HEK293 (cell line): ENCODE measurements at regions not wholly inside any gene's neighbourhood (a gene's known extent, or its start where the extent isn't known, plus 50 kb on each side); places are given as distances from the start of the nearest gene placed in this dataset.
A peak's percentile ranks its signal among the peaks of the same experiment; 100 is the strongest.

Experiments used
- CTCF ChIA-PET: fragments of 350-600 bp; formaldehyde crosslinking; extraction: SDS; loops from one replicate; lab custom pipeline; 2021; ENCODE audit warnings: antibody characterized with exemption; lab: Yijun Ruan, JAX
- POLR2A ChIA-PET: fragments of 300-600 bp; formaldehyde crosslinking; extraction: SDS; loops from one replicate; lab custom pipeline; 2020; ENCODE audit warnings: antibody characterized with exemption, inconsistent platforms; lab: Yijun Ruan, JAX
- H3K27ac ChIP-seq: fragments of 200-500 bp; sonication (Bioruptor generic); 2 replicates; pipeline ENCODE4 v1.5.1; 2014; ENCODE audit warnings: low read depth, low read length, control low read depth, inconsistent platforms; ENCODE audit errors: extremely low read depth
- H3K36me3 ChIP-seq, 2 experiments: fragments of 200-500 bp in 1 of 2; sonication (Bioruptor generic) in 1 of 2; 1 replicate in 1 of 2; 2 replicates in 1 of 2; pipeline ENCODE4 v1.5.1; 2014 to 2017; ENCODE audit warnings: inconsistent platforms in 2 of 2, low read length in 2 of 2; ENCODE audit not compliant: control insufficient read depth in 2 of 2, insufficient read depth in 1 of 2
- H3K4me1 ChIP-seq: fragments of 200-500 bp; sonication (Bioruptor generic); 2 replicates; pipeline ENCODE4 v1.5.1; 2014; ENCODE audit warnings: mild to moderate bottlenecking, low read length, inconsistent platforms; ENCODE audit not compliant: control insufficient read depth, insufficient read depth
- H3K4me3 ChIP-seq: 2 replicates; pipeline ENCODE4 v1.5.1; 2011; ENCODE audit warnings: low read depth, mild to moderate bottlenecking, control low read depth, low read length, moderate library complexity
- H3K9me3 ChIP-seq: fragments of 200-500 bp; sonication (Bioruptor generic); 2 replicates; pipeline ENCODE4 v1.5.1; 2014; ENCODE audit warnings: low read depth, low read length, inconsistent platforms; ENCODE audit not compliant: control insufficient read depth, insufficient read depth
- IKZF3 ChIP-seq: fragments of 450-650 bp; IDR thresholded peaks from 2 replicates; pipeline ENCODE4 v1.5.0; 2018; ENCODE audit warnings: missing biosample characterization, mild to moderate bottlenecking, missing genetic modification characterization, moderate library complexity
- MZF1 ChIP-seq: fragments of 450-650 bp; formaldehyde crosslinking; IDR thresholded peaks from 2 replicates; pipeline ENCODE4 v1.5.1; 2017; ENCODE audit warnings: missing biosample characterization, missing genetic modification characterization, borderline replicate concordance
- PRDM1 ChIP-seq: fragments of 450-650 bp; formaldehyde crosslinking; IDR thresholded peaks from 2 replicates; pipeline ENCODE4; 2016; ENCODE audit warnings: missing biosample characterization, missing genetic modification characterization
- SETDB1 ChIP-seq: IDR thresholded peaks from one replicate; pipeline ENCODE4 v1.6.1; 2017; ENCODE audit warnings: mild to moderate bottlenecking, low read length, moderate library complexity, mixed read lengths; ENCODE audit not compliant: insufficient read length
- TRIM28 ChIP-seq: IDR thresholded peaks from 2 replicates; pipeline ENCODE4 v1.6.1; 2011; ENCODE audit warnings: low read length, control low read depth, borderline replicate concordance
- ZBTB17 ChIP-seq: fragments of 450-650 bp; formaldehyde crosslinking; IDR thresholded peaks from 2 replicates; pipeline ENCODE4 v1.5.1; 2016; ENCODE audit warnings: missing biosample characterization, missing genetic modification characterization
- ZBTB8A ChIP-seq: fragments of 450-650 bp; formaldehyde crosslinking; IDR thresholded peaks from 2 replicates; pipeline ENCODE4 v1.5.1; 2016; ENCODE audit warnings: missing biosample characterization, missing genetic modification characterization
- ZIC2 ChIP-seq: fragments of 450-650 bp; formaldehyde crosslinking; IDR thresholded peaks from 2 replicates; pipeline ENCODE4 v1.5.1; 2016; ENCODE audit warnings: missing biosample characterization, missing genetic modification characterization
- ZNF140 ChIP-seq: fragments of 450-650 bp; formaldehyde crosslinking; IDR thresholded peaks from 2 replicates; pipeline ENCODE4 v1.5.1; 2016; ENCODE audit warnings: missing biosample characterization, missing genetic modification characterization
- ZNF155 ChIP-seq: fragments of 450-650 bp; formaldehyde crosslinking; IDR thresholded peaks from 2 replicates; pipeline ENCODE4 v1.5.1; 2016; ENCODE audit warnings: missing biosample characterization, missing genetic modification characterization
- ZNF174 ChIP-seq: fragments of 450-650 bp; formaldehyde crosslinking; IDR thresholded peaks from 2 replicates; pipeline ENCODE4 v1.5.0; 2017; ENCODE audit warnings: missing biosample characterization, mild to moderate bottlenecking, missing genetic modification characterization
- ZNF701 ChIP-seq: fragments of 450-650 bp; formaldehyde crosslinking; IDR thresholded peaks from 2 replicates; pipeline ENCODE4 v1.5.1; 2016; ENCODE audit warnings: missing biosample characterization, missing genetic modification characterization
- ZNF843 ChIP-seq: fragments of 450-650 bp; formaldehyde crosslinking; IDR thresholded peaks from 2 replicates; pipeline ENCODE4 v1.5.1; 2016; ENCODE audit warnings: missing biosample characterization, missing genetic modification characterization
- TF ChIP-seq, protein P1 (sequence below): fragments of 450-650 bp; formaldehyde crosslinking; IDR thresholded peaks from 2 replicates; pipeline ENCODE4; 2016; ENCODE audit warnings: missing biosample characterization, missing genetic modification characterization
- TF ChIP-seq, protein P2 (sequence below): fragments of 450-650 bp; formaldehyde crosslinking; IDR thresholded peaks from 2 replicates; pipeline ENCODE4 v1.5.1; 2016; ENCODE audit warnings: missing biosample characterization, missing genetic modification characterization
- TF ChIP-seq, protein P3 (sequence below): fragments of 450-650 bp; IDR thresholded peaks from 2 replicates; pipeline ENCODE4 v1.5.1; 2018; ENCODE audit warnings: missing biosample characterization, mild to moderate bottlenecking, missing genetic modification characterization
- TF ChIP-seq, protein P4 (sequence below): fragments of 450-650 bp; formaldehyde crosslinking; IDR thresholded peaks from 2 replicates; pipeline ENCODE4 v1.5.1; 2016; ENCODE audit warnings: missing biosample characterization, missing genetic modification characterization
- TF ChIP-seq, protein P5 (sequence below): fragments of 450-650 bp; formaldehyde crosslinking; IDR thresholded peaks from 2 replicates; pipeline ENCODE4 v1.5.1; 2016; ENCODE audit warnings: missing biosample characterization, missing genetic modification characterization

DNA sequence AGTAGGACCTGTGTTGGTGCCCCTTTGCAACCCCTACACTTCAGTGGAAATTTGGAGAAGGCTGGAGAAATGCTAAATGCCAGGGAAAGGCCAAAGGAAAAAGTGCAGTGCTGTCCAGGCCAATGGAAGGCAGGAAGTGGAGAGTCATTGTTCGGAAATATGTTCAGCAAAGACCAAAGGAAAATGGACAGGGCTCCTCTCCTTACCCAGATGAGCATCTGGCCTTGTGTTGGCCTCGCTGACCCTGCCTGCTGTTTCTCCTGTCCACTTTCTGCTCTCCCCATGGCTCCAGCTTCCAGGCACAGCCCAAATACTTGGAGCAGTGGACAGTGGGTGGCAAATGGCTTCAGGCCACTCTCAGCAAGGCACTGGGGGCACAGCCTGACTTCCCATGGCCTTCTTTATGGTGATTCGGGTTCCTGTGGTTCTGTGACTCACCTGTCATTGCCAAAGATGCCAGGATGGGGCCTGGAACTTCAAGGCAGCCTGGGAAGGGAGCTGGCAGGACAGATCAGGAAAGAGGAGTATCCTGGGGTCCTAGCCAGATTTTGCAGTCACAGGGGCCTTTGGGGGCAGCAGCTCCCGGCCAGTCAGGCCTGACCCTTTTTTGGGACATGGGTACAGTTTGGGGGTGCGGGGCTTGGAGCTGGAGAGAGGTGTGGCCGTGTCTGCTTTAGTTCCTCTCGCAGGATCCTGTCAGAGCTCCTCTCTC, 190.9 kb upstream of the SLC24A3 start:
- TF ChIP-seq, protein P1, sequence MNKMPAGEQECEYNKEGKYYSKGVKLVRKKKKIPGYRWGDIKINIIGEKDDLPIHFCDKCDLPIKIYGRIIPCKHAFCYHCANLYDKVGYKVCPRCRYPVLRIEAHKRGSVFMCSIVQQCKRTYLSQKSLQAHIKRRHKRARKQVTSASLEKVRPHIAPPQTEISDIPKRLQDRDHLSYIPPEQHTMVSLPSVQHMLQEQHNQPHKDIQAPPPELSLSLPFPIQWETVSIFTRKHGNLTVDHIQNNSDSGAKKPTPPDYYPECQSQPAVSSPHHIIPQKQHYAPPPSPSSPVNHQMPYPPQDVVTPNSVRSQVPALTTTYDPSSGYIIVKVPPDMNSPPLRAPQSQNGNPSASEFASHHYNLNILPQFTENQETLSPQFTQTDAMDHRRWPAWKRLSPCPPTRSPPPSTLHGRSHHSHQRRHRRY = no peak
- no peak for TF ChIP-seq ZNF701 (tag by site-specific recombination)
- no peak for TF ChIP-seq PRDM1 (tag by site-specific recombination)
- TF ChIP-seq, protein P2, sequence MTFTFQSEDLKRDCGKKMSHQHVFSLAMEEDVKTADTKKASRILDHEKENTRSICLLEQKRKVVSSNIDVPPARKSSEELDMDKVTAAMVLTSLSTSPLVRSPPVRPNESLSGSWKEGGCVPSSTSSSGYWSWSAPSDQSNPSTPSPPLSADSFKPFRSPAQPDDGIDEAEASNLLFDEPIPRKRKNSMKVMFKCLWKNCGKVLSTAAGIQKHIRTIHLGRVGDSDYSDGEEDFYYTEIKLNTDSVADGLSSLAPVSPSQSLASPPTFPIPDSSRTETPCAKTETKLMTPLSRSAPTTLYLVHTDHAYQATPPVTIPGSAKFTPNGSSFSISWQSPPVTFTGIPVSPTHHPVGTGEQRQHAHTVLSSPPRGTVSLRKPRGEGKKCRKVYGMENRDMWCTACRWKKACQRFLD (tag by site-specific recombination) = no peak
- TF ChIP-seq, protein P3, sequence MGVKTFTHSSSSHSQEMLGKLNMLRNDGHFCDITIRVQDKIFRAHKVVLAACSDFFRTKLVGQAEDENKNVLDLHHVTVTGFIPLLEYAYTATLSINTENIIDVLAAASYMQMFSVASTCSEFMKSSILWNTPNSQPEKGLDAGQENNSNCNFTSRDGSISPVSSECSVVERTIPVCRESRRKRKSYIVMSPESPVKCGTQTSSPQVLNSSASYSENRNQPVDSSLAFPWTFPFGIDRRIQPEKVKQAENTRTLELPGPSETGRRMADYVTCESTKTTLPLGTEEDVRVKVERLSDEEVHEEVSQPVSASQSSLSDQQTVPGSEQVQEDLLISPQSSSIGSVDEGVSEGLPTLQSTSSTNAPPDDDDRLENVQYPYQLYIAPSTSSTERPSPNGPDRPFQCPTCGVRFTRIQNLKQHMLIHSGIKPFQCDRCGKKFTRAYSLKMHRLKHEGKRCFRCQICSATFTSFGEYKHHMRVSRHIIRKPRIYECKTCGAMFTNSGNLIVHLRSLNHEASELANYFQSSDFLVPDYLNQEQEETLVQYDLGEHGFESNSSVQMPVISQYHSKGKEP = no peak
- no peak for TF ChIP-seq ZBTB17
- TF ChIP-seq ZIC2 (tag by site-specific recombination) = peak; percentile 70

DNA sequence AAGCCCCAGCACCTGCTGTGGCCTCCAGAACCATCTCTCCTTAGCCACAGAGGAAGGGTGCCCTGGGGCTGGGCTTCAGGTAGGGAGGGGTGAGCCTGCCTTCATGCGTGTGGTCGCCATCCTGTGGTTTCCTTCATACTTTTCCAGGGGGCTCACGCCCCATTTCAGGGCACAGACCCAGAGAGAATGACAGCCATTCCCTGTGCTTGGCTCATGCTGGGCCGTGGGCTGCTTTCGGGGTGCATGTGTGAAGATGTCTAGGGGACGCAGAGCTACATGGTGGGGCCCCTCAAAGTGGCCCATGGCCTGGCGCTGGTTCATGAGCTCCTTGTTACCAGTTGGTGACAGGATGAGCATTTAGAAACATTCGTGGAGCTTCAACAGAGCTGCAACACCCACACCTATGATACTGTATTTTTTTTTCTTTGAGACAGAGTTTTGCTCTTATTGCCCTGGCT, 190.3 kb upstream of the SLC24A3 start:
- Histone ChIP-seq H3K9me3 (no peaks in the 10 kb centered on the region), H3K27ac (no peak overlapping the region), H3K4me1 (no peaks in the 10 kb centered on the region), H3K36me3 (no peaks in the 10 kb centered on the region), H3K4me3 (no peak overlapping the region)
- TF ChIP-seq ZNF843 (tag by site-specific recombination) (no peak), ZBTB8A (tag by site-specific recombination) (no peak), ZNF174 (tag by site-specific recombination) (no peak), ZNF140 (tag by site-specific recombination) (no peak), SETDB1 (no peak), MZF1 (tag by site-specific recombination) (no peak), IKZF3 (no peak), ZNF155 (tag by site-specific recombination) (no peak), TRIM28 (no peak)
- TF ChIP-seq, protein P4, sequence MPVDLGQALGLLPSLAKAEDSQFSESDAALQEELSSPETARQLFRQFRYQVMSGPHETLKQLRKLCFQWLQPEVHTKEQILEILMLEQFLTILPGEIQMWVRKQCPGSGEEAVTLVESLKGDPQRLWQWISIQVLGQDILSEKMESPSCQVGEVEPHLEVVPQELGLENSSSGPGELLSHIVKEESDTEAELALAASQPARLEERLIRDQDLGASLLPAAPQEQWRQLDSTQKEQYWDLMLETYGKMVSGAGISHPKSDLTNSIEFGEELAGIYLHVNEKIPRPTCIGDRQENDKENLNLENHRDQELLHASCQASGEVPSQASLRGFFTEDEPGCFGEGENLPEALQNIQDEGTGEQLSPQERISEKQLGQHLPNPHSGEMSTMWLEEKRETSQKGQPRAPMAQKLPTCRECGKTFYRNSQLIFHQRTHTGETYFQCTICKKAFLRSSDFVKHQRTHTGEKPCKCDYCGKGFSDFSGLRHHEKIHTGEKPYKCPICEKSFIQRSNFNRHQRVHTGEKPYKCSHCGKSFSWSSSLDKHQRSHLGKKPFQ = no peak
- TF ChIP-seq, protein P5, sequence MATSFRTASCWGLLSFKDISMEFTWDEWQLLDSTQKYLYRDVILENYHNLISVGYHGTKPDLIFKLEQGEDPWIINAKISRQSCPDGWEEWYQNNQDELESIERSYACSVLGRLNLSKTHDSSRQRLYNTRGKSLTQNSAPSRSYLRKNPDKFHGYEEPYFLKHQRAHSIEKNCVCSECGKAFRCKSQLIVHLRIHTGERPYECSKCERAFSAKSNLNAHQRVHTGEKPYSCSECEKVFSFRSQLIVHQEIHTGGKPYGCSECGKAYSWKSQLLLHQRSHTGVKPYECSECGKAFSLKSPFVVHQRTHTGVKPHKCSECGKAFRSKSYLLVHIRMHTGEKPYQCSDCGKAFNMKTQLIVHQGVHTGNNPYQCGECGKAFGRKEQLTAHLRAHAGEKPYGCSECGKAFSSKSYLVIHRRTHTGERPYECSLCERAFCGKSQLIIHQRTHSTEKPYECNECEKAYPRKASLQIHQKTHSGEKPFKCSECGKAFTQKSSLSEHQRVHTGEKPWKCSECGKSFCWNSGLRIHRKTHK (tag by site-specific recombination) = no peak
- CTCF ChIA-PET = interaction anchor here (0.7 kb wide), 1 partner anchor 236 kb away, joined by 4 read pairs; no protein-coding TSS in a partner anchor
- POLR2A ChIA-PET = no interaction called here

More for the DNA sequence above, 190.9 kb upstream of the SLC24A3 start:
- Histone ChIP-seq H3K36me3 (no peaks in the 10 kb centered on the region), H3K9me3 (no peaks in the 10 kb centered on the region), H3K27ac (no peak overlapping the region), H3K4me1 (no peaks in the 10 kb centered on the region), H3K4me3 (no peak overlapping the region)
- POLR2A ChIA-PET = no interaction called here
- CTCF ChIA-PET = no interaction called here
